Fibroblast of lung (primary cell): ENCODE measurements at regions not wholly inside any gene's neighbourhood (a gene's known extent, or its start where the extent isn't known, plus 50 kb on each side); places are given as distances from the start of the nearest gene placed in this dataset.
A peak's percentile ranks its signal among the peaks of the same experiment; 100 is the strongest.
"Not testable (repeated sequence)": the region's sequence is repeated elsewhere in the genome, so short reads cannot be mapped to it uniquely, and the experiment has no call there.

Experiments
- DNase-seq, 2 donors: peaks; one replicate each; pipeline versions ENCODE4 v3.0.0 to v3.0.0-alpha.2; 2010; ENCODE audit warnings: low read depth in 2 of 2
- H2AFZ ChIP-seq: 2 replicates; pipeline ENCODE4 v1.5.1; 2012; ENCODE audit warnings: low read length, control low read depth, inconsistent platforms
- H3K27ac ChIP-seq: 2 replicates; pipeline ENCODE4 v1.5.1; 2011; ENCODE audit warnings: low read length, control low read depth; ENCODE audit not compliant: insufficient read depth
- H3K27me3 ChIP-seq: 2 replicates; pipeline ENCODE4 v1.5.1; 2011; ENCODE audit warnings: mild to moderate bottlenecking, low read length; ENCODE audit not compliant: control insufficient read depth, insufficient read depth
- H3K36me3 ChIP-seq: 2 replicates; pipeline ENCODE4 v1.5.1; 2011; ENCODE audit warnings: low read length; ENCODE audit not compliant: control insufficient read depth, insufficient read depth
- H3K4me1 ChIP-seq: 2 replicates; pipeline ENCODE4 v1.5.1; 2011; ENCODE audit warnings: low read length; ENCODE audit not compliant: control insufficient read depth, insufficient read depth; ENCODE audit errors: extremely low read depth
- H3K4me2 ChIP-seq: 2 replicates; pipeline ENCODE4 v1.5.1; 2011; ENCODE audit warnings: low read length, control low read depth; ENCODE audit not compliant: insufficient read depth; ENCODE audit errors: extremely low read depth
- H3K4me3 ChIP-seq, 4 experiments: fragments of 200-600 bp in 1 of 4; sonication (generic) in 1 of 4; replicated peaks in 1 of 4; 2 replicates each; pipeline ENCODE4 v1.5.1; 2011 to 2016; ENCODE audit warnings: low read length in 4 of 4, low read depth in 3 of 4, mild to moderate bottlenecking in 3 of 4, control low read depth in 2 of 4, inconsistent platforms in 1 of 4, mixed read lengths in 1 of 4; ENCODE audit not compliant: insufficient read depth in 1 of 4; ENCODE audit errors: control extremely low read depth in 1 of 4
- H3K79me2 ChIP-seq: 2 replicates; pipeline ENCODE4 v1.5.1; 2012; ENCODE audit warnings: mild to moderate bottlenecking, low read length, inconsistent platforms; ENCODE audit not compliant: control insufficient read depth, insufficient read depth
- H3K9ac ChIP-seq: 2 replicates; pipeline ENCODE4 v1.5.1; 2011; ENCODE audit warnings: mild to moderate bottlenecking, low read length, control low read depth; ENCODE audit not compliant: insufficient read depth
- H3K9me3 ChIP-seq: 2 replicates; pipeline ENCODE4 v1.5.1; 2012; ENCODE audit warnings: low read depth, low read length; ENCODE audit not compliant: control insufficient read depth, insufficient read depth
- H4K20me1 ChIP-seq: 2 replicates; pipeline ENCODE4 v1.5.1; 2011; ENCODE audit warnings: low read length; ENCODE audit not compliant: control insufficient read depth, insufficient read depth; ENCODE audit errors: extremely low read depth
- EZH2 ChIP-seq: IDR thresholded peaks from 2 replicates; pipeline ENCODE4 v1.5.1; 2012; ENCODE audit warnings: low read length, control low read depth, mild to moderate bottlenecking; ENCODE audit errors: missing control alignments
- TF ChIP-seq, protein P1 (sequence below), 2 donors: IDR thresholded peaks in 1 of 2; conservative IDR thresholded peaks in 1 of 2; 1 replicate in 1 of 2; 2 replicates in 1 of 2; pipeline ENCODE4 v1.5.1; 2011 to 2012; ENCODE audit warnings: low read length in 2 of 2, control low read depth in 1 of 2, inconsistent platforms in 1 of 2, low read depth in 1 of 2, mild to moderate bottlenecking in 1 of 2

DNA sequence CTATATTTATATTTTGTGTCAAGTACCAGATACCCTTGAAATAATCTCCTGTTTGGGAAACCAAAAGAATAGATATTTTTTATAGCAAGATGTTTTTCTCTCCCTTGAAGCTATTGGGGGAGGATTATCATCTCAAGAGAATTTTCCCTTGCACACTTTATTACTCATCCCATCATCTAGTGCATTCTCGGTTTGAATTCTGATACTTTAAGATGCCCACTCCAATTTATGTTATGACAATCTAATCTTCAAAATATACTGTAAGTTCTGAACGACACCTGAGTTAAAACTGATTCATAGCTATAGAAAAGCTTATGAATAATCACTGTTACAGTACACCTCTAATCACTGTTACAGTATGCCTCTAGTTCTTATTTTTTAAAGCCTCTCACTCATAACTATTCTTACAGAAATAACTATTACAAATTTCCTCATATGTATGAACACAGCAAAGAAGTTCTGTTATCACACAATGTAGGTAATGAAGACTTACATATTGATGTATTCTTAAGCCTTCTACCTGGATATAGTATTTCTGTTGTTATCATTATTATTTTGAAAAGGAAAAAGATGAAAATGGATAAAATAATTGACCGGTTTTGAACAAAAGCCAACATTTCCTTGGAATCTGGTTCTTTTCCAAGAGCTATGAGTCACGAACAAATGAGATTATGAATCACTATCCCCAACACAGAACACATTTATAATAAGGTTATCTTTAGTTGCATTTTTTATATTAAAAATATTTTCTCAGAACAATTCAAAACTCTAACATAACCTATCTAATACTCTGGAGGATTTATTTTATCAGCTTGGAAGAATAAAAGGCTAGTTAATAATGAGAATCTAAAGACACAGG is 72.3 kb upstream of the FAM13C start:
- peaks cover 6% of the 10 kb centered on the region for H3K4me1 ChIP-seq
- H3K4me2 ChIP-seq, result peak overlapping the region; percentile 44
- DNase-seq, result peak; percentile 45 to 66
- H3K4me3 ChIP-seq, result no peak overlapping the region
- no peaks in the 10 kb centered on the region for H3K9me3 ChIP-seq
- H3K79me2 ChIP-seq, result no peaks in the 10 kb centered on the region
- no peak overlapping the region for H2AFZ ChIP-seq
- H3K27ac ChIP-seq, result no peak overlapping the region
- H3K9ac ChIP-seq, result no peak overlapping the region
- no peaks in the 10 kb centered on the region for H3K36me3 ChIP-seq
- no peaks in the 10 kb centered on the region for H4K20me1 ChIP-seq
- H3K27me3 ChIP-seq, result no peaks in the 10 kb centered on the region
- TF ChIP-seq EZH2, result no peak

DNA sequence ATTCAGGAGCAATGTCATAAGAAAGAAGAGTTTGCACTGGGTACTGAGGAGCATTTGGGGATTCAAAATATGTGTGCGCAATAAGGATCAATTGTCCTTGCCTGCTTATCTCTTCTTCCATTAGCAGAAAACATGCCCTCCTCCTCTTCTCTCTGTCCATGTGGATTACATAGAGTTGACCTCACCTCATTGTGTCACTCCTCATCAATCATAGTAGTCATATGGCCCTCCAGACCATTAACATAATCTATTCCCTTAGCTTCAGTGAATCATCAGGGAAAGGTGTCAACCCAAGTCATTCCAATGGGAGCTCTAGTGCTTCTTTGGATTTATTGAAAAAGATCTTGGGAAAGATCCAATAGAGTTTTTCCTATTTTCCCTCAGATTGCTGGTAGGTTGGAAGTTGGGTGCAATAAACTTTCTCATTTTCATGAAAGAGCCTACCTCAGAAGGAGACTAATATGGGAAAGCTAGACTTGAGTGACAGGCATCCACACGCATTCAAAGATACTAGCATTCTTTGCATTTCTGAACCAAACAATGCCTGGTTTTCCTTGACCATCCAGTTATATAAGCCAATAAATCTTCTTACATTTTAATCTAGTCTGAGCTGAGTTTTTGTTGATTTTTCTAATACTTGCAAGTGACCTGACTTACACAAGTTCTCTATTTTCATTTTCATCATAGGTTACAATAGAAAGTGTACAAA is 71.5 kb upstream of the FAM13C start:
- H3K36me3 ChIP-seq, result no peaks in the 10 kb centered on the region
- no peak overlapping the region for H3K4me3 ChIP-seq
- H3K79me2 ChIP-seq, result no peaks in the 10 kb centered on the region
- peaks cover 6% of the 10 kb centered on the region for H3K4me1 ChIP-seq
- no peak overlapping the region for H2AFZ ChIP-seq
- no peak for TF ChIP-seq EZH2
- H4K20me1 ChIP-seq, result no peaks in the 10 kb centered on the region
- H3K9me3 ChIP-seq, result no peaks in the 10 kb centered on the region
- no peak overlapping the region for H3K9ac ChIP-seq
- H3K27ac ChIP-seq, result no peak overlapping the region
- DNase-seq, result peak; percentile 19 to 62
- no peak overlapping the region for H3K4me2 ChIP-seq
- H3K27me3 ChIP-seq, result no peaks in the 10 kb centered on the region

DNA sequence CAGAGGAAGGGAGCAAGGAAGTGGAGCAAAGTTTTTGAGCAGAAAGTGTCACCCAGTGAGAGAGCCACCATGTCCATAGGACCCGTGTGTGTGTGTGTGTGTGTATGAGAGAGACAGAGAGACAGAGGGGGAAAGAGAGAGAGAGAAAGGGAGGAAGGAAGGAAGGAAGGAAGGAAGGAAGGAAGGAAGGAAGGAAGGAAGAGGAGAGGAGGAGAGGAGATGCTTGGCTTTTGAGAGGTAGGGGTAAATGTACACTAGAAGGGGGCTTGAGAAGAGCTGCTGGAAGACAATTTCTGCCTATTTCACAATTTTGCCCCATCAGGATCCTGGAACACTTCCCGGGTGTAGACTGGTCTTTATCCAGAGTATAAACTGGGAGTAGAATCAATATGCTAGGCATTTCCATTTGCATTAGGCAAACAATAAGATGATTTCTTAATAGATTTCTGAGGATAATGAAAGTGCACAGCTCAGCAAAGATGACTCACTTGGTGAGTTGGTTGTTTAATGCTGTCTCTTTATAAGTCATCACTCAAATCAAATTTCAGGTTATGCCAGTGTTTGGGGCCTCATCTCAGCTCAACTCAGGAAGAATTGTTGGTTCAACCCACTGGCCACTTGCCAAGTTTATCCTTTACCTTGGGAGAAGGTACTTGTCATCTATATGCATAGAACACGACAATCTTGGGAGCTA is 70.0 kb upstream of the FAM13C start:
- H3K4me2 ChIP-seq, result no peak overlapping the region
- H4K20me1 ChIP-seq, result no peaks in the 10 kb centered on the region
- H3K9me3 ChIP-seq, result no peaks in the 10 kb centered on the region
- H3K27me3 ChIP-seq, result no peaks in the 10 kb centered on the region
- H3K79me2 ChIP-seq, result no peaks in the 10 kb centered on the region
- H3K27ac ChIP-seq, result no peak overlapping the region
- no peaks in the 10 kb centered on the region for H3K36me3 ChIP-seq
- H2AFZ ChIP-seq, result no peak overlapping the region
- peaks cover 6% of the 10 kb centered on the region for H3K4me1 ChIP-seq
- TF ChIP-seq, protein P1, sequence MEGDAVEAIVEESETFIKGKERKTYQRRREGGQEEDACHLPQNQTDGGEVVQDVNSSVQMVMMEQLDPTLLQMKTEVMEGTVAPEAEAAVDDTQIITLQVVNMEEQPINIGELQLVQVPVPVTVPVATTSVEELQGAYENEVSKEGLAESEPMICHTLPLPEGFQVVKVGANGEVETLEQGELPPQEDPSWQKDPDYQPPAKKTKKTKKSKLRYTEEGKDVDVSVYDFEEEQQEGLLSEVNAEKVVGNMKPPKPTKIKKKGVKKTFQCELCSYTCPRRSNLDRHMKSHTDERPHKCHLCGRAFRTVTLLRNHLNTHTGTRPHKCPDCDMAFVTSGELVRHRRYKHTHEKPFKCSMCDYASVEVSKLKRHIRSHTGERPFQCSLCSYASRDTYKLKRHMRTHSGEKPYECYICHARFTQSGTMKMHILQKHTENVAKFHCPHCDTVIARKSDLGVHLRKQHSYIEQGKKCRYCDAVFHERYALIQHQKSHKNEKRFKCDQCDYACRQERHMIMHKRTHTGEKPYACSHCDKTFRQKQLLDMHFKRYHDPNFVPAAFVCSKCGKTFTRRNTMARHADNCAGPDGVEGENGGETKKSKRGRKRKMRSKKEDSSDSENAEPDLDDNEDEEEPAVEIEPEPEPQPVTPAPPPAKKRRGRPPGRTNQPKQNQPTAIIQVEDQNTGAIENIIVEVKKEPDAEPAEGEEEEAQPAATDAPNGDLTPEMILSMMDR (conservative IDR thresholded peaks at IDR 0.05 in 1 of 2, IDR thresholded peaks at IDR 0.05 in 1 of 2; ENCODE audit: low read depth in 1 of 2, low read length in 2 of 2), result no peak
- TF ChIP-seq EZH2, result no peak
- H3K9ac ChIP-seq, result no peak overlapping the region
- peak; percentile 58 to 69 for DNase-seq
- no peak overlapping the region for H3K4me3 ChIP-seq

DNA sequence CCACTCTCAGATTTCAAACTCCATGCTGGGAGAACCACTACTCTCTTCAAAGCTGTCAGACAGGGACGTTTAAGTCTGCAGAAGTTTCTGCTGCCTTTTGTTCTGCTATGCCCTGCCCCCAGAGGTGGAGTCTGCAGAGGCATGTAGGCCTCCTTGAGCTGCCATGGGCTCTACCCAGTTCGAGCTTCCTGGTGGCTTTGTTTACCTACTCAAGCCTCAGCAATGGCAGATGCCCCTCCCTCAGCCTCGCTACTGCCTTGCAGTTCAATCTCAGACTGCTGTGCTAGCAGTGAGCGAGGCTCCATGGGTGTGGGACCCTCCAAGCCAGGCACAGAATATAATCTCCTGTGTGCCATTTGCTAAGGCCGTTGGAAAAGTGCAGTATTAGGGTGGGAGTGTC is 51.4 kb upstream of the FAM13C start:
- not testable (repeated sequence) for H3K4me3 ChIP-seq, H3K9ac ChIP-seq, H4K20me1 ChIP-seq

More for the DNA sequence above, 51.4 kb upstream of the FAM13C start:
- H3K79me2 ChIP-seq, H3K4me2 ChIP-seq, H3K4me1 ChIP-seq, H3K9me3 ChIP-seq, DNase-seq, H3K27ac ChIP-seq, H3K27me3 ChIP-seq, H3K36me3 ChIP-seq, H2AFZ ChIP-seq: not testable (repeated sequence)
